GM12864 (cell line): ENCODE measurements at regions not wholly inside any gene's neighbourhood (a gene's known extent, or its start where the extent isn't known, plus 50 kb on each side); places are given as distances from the start of the nearest gene placed in this dataset.

Experiments used
- DNase-seq: peaks from one replicate; pipeline ENCODE4 v3.0.0-alpha.2; 2011; ENCODE audit warnings: low read depth
- H3K4me3 ChIP-seq: 2 replicates; pipeline ENCODE4 v1.5.1; 2011; ENCODE audit warnings: mild to moderate bottlenecking, low read depth, low read length, control low read depth
- CTCF ChIP-seq: IDR thresholded peaks from 2 replicates; pipeline ENCODE4 v1.5.1; 2011; ENCODE audit warnings: low read depth, mild to moderate bottlenecking, moderate library complexity, low read length, control low read depth, inconsistent platforms; ENCODE audit errors: missing control alignments

- H3K4me3 ChIP-seq, result no peak overlapping the region
- DNase-seq, result no peak
- TF ChIP-seq CTCF, result no peak
Observed at GRCh38 chr2:128578406-128579390, 260.0 kb upstream of the HS6ST1 start.

GRCh38 chr2:128579825-128580224 is 261.2 kb upstream of the HS6ST1 start:
- no peak for TF ChIP-seq CTCF
- DNase-seq, result no peak
- no peak overlapping the region for H3K4me3 ChIP-seq

GRCh38 chr2:128580988-128581848 is 262.6 kb upstream of the HS6ST1 start:
- H3K4me3 ChIP-seq, result no peak overlapping the region
- DNase-seq, result no peak
- no peak for TF ChIP-seq CTCF

- TF ChIP-seq CTCF, result no peak
- no peak overlapping the region for H3K4me3 ChIP-seq
- DNase-seq, result no peak
Observed at GRCh38 chr2:128581849-128582244, 263.2 kb upstream of the HS6ST1 start.

- TF ChIP-seq CTCF, result no peak
- no peak for DNase-seq
- H3K4me3 ChIP-seq, result no peak overlapping the region
Observed at GRCh38 chr2:128584296-128584890, 265.7 kb upstream of the HS6ST1 start.

GRCh38 chr2:128585706-128586105 is 267.0 kb upstream of the HS6ST1 start:
- no peak for TF ChIP-seq CTCF
- DNase-seq, result no peak
- no peak overlapping the region for H3K4me3 ChIP-seq
